Germinal center (tissue), 1 donor: ENCODE measurements at regions not wholly inside any gene's neighbourhood (a gene's known extent, or its start where the extent isn't known, plus 50 kb on each side); places are given as distances from the start of the nearest gene placed in this dataset.

Source experiments
- DNase-seq: peaks from one replicate; pipeline ENCODE4 v3.0.0; 2012; ENCODE audit warnings: mixed read lengths, low spot score

DNA sequence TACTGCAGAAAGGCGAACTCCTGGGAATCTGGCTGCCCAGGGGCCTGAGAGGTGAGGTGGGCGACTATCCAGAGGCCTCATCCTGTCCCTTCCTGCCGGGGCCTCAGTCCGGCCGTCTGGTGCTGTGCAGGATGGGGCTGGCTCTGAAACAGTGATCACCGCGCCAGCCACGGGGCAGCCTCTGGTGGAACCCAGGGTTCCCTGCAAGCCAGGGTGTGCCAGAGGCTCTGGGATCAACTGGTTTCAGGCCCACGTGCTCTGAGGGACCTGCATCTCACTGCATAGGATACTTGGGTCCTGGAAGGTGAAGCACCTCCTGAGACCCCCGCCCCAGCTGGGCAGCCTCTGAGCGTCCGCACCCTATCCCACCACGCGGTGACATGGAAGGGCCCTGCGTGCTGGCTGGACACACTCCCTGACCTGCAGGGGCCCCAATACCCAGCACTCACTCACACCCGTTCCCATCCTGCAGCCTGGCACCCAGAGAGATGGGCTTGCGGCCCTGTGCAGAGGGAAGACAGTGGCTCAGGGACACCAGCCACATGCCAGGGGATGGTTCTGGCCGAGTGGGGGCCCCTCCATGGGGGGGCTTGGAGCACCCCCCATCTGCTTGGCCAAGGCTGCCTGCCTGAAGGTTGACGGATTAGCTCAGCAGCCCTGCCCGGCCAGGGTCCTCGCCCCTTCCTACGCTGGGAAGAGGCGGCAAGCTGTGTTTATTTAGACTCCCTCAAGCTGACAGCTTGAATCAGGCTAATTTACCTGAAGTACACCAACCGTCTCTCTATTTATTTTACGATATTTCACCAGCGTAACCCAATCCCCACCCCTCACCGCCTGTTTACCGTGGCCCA, 64.3 kb upstream of the TTC34 start:
- DNase-seq, result no peak

DNA sequence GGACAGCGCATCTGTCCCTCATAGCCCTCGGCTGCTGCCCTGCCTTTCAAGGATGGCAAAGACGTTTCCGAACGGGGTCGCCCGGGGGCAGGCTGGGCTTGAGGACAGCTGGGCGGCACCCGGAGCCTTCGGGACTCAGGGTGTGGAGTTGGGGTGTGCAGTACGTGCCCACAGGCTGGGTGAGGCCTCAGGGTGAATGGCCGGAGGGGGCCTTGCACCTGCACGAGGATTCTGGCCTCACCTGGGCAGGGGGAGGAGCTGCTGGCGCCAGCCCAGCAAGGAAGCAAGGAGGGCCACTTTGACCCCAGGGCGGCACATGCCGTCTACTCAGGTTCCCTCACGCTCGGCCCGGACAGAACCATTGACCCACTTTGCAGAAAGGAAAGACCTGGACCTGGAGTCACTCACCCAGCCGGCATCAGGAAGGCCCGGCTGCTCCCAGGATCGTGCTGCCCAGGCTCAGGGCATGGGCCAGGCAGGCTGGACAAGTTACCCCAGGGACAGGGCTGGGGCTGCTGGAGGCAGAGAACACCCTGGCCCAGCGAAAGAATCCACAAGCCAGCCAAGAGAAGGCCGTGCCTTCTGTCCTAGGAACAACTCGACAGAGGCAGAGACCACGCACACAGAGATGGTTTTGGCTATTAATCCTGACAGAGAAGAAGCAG, 65.1 kb upstream of the TTC34 start:
- no peak for DNase-seq

DNA sequence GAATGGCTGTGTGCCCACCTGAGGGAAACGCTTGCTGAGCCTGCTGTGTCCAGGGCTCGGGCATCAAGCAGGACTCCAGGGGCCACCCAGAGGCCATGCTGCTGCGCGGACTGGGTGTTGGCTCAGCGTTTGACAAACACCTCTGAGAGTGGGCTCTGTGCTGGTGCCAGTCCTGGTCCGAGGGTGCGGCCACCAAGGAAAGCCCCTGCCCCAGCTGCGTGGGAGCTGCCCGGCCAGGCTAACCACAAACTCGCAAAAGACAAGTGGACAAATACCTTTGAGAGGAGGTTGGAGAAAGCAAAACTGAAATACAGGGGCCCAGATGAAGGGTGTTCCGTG, 65.6 kb upstream of the TTC34 start:
- no peak for DNase-seq

DNA sequence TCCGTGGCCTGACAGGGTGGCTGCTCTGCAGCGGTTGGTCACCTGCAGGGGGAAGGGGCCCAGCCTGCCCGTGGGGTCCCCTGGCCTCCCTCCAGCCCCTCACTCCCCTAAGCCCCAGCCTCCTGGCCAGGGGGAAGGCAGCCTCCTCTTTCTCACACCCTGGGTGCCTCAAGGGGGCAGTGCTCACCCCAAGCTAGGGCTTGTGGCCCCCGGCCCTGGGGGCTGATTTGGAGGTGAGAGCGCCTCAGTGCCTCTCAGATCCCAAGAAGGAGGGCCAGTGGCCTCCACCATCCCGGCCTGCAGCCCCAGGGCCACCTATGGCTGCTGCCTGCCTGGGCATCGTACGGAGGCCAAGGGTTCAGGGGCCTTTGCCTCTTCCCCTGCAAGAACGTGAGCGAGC, 66.4 kb upstream of the TTC34 start:
- DNase-seq, result no peak

DNA sequence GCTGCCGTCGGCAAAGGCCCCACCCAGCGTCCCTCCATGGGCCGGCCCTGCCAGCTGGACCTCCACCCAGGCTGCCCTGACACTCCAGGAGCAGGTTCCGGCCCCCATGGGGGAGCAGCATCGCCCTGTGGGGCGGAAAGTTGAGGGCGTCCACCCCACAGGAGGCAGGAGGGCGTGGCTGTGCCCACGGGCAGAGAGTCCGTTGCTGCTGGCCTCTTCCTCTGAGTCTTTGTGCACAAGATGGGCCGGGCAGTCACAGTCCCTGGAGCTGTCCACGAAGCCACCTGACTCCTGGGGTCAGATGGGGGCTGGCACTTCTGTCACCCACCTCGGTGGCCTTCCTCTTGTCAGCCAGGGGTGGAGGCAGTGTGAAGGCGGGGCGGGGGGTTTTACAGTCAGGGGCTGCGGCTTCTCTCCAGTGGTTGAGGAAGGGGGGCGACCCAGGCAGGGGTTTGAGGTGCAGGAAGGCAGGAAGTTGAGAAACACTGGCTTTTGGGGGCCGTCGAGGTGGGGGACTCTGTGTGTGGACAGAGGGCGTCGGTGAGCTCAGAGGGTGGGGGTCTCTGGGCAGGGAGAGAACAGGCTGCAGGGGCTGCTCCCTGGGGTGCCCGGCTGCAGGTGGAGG, 67.2 kb upstream of the TTC34 start:
- no peak for DNase-seq

DNA sequence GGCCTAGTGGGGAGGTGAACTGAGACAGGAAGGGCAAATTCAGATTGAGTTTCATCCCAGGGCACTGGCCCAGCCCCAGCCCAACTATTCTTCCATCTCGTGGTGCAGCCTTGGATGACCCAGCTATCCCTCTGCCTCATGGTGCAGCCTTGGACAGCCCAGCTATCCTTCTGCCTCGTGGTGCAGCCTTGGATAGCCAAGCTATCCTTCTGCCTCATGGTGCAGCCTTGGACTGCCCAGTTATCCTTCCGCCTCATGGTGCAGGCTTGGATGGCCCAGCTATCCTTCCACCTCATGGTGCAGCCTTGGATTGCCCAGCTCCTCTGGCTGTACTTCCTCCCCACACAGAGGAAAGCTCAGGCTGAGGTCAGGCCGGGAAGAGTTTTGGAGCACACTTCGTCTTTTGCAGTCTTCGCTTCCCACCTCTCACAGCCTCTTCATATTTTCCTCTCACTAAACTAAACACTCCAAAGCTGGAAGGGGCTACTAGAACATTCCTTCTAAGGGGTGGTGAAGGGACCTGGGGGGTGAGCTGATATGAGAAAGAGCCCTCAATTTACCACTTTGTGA, 69.8 kb upstream of the TTC34 start:
- no peak for DNase-seq

DNA sequence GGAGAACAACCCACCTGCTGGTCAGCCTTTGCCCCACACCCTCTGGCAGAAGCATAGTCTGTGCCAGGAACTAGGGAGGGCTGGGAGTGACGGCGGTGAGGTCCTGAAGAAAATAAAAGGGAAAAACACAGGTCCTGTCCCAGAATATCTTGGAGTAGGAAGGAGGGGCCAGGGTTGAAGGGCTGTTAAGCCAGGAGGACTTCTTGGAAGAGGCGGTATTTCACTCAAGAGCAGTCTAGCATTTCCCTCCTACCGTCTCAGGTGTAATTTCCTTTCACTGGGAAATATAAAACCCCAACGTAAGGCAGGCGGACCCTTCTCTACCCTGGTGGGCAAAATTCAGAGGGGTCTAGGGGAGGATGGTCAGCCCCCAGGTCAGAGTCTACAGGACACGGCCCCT, 72.7 kb upstream of the TTC34 start:
- no peak for DNase-seq

DNA sequence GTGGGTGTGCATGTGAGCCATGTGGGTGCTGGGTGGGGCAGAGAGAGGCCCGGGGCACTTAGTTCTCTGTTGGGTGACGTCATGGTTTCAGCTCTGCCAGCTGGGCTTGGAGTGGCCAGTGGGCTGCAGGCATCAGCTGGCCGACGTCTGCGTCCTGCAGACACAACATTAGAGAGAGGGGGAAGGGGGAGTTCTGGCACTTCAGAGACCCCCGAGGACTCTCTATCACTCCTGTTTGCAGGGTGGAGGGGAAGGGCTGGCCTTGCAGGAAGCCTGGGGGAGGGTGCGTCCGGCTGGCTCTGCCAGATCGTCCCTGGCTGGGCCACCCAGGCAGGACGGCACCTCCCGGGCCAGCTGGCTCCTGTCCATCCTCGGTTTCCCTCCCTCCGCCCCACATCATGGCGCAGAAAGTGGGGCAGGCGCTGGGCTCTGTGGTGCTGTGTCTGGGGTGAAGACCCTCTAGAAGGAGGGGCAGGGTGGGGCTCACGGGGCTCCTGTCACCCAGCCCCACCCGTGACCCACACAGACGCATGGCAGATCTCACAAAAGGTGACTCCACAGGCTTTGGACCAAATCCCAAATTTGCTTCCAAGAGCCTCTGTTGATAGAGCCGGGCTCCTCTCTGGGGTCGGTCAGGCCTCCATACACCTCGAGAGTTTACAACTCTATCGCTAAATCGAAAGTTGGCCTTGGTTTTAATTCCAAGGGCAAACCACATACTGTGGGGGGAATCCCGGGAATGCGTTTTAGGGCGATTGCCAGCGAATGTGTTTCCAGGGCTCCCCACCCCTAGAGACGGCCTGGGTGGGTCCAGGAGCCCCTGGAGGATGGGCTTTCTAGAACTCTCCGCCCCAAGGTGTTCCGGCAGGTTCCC, 73.4 kb upstream of the TTC34 start:
- DNase-seq, result no peak

DNA sequence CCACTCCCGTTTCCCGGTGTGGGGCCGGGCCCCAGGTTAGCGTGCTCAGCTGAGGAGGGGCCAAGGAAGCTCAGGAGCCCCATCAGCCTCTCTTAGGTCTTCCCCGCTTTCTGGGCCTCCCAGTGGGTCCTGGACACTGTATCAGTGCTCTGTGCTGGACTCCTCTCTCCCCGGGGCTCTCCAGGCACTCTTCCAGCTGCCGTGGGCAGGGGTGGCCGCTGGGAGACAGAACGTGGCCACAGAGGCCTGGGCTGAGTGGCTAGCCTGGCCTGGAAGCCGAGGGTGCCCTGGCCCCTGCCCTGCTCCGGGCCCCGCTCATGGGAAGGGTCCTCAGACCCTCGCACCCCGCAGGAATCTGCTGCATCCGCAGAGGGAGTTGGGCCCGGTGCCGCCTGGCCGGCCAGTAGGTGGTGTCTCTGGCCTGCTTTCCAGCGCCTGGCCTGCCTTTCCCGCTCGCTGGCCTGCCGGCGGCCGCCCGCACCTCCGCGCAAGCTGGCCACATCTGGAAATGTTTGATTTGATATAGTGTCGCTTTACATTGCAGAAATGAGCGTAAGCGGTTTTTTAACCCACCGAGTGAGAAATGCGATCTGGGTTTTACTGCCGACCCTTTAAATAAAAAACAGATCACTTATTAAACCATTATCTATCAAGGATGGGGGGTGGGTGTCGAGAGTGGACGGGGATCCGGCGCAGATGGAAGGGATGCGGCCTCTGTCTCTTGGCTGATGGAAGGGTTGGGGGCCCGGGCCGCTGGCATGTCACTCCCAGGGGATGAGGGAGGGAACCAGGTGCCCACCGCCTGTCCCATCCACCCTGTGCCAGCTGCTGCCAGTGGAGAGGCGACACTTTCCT, 74.4 kb upstream of the TTC34 start:
- DNase-seq, result no peak

DNA sequence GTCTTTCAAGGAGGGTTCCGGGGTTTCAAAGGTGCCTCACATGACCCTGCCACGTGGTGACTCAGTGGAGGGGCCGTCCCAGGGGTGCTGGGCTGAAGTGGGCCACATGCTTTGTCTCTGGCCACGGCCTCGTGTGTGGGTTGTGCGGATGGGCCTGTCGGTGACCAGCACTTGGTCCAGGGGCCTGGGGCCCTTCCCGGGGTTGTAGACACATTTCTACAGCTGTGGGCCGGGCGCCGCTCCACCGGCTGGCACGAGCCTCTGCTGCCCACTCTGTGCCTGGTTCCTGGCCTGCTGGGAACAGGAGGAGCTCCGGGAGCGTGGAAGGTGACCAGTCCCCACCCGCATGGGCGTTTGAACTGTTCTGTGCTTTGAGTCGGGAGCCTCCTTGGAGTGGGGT, 75.4 kb upstream of the TTC34 start:
- DNase-seq, result no peak

DNA sequence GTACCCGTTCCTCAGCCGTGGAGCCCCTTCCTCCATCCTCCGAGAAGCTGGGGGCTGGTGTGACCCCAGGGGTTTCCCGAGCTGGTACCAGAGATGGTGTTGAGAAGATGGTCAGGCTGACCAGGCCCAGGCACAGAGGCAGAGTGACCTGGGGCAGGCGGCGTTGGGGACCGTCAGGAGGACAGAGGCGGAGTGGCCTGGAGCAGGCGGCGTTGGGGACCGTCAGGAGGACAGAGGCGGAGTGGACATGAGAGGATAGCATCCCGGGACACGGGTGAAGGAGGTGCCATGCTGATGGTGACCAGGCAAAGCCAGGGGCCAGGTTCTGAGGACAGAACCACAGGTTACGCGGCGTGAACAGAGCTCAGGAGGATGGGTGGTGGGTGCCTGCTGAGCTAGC, 75.9 kb upstream of the TTC34 start:
- DNase-seq, result no peak

DNA sequence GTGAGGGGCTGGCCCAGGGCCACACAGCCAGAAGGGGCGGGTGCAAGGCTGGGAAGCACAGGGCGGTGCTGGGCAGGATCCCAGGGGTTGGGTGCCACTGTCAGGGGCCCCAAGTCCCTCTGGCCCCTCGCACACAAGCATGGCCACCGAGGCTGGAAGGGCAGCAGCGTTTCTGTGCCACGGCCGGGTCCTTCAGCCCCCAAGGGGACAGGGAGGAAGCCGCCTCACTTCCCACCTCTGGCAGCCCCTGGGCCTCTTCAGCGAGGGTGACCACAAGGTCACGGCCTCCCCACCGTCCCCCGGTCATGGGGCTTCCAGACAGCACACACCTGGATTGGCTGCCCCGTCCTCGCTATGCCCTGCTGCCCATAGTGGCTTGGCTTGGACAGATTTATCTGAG, 77.1 kb upstream of the TTC34 start:
- DNase-seq, result no peak

DNA sequence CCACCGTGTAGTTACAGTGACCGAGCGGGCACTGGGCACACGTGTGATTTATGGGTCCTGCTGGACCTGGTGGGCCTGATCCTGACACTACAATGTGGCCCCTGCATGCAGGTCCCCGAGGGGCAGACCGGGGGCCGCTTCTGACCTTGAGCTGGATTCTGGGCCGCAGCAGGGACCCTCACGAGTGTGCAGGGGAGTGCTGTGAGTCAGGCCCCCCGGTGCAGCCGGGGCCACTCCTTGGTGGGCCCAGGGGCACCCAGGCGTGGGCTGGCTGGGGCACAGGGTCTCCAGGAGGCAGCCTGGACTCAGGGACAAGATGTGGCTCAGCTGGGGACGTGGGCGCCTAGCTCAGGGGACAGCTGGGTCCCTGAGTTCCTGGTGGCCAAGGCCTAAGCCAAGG, 77.5 kb upstream of the TTC34 start:
- DNase-seq, result no peak

DNA sequence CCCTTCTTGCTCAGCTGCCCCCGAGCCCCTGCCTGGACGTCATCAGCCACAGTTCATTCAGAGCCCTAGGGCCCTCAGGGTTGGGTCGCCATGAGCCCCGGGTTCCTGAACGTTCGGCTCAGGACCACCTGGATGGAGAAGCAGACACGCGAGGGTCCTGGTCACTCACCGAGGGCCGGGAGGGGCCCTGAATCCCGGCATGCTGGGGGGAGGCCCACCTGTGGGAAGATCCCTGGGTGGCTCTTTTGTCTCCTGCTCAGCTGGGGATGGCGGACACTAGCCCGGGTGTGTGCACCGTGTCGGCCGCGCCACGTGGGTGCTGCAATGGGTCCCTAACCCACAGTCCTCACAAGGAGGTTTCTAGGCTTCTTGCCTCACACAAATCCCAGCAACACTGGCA, 78.1 kb upstream of the TTC34 start:
- DNase-seq, result no peak

DNA sequence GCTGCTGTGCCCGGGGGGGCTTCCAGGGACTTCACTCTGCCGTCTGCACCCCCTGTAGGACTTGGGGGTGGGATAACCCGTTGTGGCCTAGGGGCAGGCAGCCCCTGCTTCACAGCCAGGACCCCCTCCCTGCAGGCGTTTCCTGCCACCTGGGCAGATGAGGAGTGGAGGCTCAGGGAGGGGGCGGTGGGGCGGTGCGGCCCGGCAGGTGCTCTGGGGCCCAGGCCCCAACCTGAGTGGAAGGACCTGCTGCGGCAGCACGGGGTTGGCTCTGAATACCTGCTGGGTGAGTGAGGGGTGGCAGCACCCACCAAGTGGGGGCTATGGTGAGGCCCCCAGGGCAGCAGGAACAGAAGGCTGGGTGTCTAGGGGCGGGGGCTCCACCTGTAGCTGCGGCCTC, 78.6 kb upstream of the TTC34 start:
- no peak for DNase-seq

DNA sequence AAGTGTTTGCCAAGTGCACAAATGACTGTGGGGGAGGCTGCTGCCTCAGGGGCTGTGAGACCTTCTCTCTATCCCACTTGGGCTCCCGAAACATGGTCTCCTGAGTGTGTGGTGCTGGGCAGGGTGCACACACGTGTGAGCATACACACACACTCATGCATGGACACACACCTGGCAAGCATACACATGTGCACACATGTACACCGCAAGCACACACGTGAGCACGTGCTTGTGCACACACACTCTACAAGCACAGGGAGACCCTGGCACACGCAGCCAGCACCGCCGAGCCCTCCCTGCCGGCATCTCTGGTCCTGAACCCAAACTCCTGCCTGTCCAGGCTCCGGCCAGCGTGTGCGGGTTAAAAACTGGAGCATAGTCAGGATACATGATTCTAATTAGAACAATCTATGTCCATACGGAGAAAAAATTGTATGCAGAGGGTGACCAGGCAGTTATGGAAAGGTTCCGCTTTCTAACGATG, 79.4 kb upstream of the TTC34 start:
- no peak for DNase-seq

DNA sequence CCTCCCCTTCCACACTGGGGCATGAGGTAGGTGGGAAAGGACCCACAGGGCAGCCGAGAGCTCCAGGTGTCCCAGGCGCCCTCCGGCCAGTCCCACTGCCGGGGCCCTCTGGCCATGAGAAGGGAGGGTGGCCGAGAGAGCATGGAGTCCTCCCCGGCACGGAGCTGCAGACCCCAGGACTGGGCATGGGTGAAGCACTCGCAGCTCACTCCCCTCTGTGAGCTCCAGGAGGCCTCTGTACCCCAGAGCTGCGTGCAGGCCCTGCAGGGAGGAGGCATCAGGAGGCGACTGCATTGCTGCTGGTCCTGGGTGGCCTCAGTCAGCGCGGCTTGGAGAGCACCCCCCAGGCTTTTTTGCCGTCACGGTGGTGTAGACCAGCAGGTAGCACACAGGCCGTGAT, 80.1 kb upstream of the TTC34 start:
- DNase-seq, result no peak

DNA sequence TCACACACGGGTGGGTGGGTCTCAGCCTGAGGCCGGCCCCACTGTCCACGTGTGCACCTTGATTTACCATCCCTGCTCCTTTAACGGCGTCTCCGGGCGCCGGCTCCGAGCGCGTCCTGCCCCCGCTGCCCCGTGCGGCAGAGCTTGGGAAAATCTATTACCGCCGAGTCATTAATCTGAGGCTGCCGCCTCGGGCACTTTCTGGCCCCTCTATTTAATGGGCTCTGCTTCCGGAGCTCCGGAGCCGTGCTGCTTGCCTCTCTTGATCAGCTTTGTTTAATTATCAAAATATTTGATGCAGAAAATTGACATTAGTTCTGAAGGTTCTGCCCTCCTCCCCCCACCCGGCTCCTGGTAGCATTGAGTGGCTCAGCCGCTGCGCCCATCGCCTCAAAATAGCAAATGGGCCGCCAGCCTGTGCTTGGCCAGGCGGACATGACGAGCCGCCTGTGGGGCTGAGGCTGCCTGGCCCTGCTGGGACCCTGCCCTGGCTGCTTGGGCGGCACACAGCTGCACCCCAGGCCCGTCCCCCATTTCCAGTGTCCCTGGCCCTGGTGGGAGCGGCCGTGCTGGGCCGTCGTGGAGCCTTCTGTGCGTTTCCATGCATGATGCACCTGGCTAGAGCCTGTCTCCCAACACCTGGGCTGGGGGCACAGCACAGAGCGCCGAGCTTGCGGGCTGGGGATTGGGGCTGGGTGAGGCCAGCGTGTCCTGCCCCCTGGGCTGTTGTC, 81.6 kb upstream of the TTC34 start:
- DNase-seq, result no peak

DNA sequence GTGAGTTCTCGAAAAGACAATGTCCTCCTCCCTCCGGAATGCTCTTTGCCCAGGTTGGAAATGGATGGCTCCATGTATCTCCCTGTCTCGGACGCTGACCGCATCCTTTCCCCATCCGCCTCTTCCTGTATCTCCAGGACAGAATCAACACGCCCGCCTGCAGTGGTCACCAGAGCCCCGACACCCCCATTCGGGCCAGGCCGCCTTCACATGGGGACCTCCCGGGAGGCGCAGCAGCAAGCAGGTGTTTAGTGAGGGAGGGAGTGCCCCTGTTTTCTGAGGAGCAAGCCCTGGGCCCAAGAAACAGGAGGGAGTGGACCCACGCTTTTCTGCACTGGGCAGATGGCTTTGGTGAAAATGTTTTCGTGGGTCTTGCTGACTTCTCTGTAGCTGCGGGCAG, 83.5 kb upstream of the TTC34 start:
- DNase-seq, result no peak

DNA sequence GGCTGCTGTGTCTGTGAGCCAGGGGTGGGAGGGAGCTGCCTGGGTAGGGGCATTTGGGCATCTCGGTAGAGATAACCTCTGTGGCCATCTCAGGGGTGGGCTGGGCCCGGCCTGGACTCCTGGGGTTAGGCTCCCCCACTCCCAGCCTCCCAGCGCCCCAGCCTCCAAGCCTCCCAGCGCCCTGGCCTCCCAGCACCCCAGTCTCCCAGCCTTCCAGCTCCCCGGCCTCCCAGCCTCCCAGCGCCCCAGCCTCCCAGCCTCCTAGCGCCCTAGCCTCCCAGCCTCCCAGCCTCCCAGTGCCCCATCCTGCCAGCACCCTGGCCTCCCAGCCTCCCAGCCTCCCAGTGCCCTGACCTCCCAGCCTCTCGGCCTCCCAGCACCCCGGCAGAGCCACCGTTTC, 85.1 kb upstream of the TTC34 start:
- DNase-seq, result no peak
